IPS-20b (cell line): ENCODE measurements at regions not wholly inside any gene's neighbourhood (a gene's known extent, or its start where the extent isn't known, plus 50 kb on each side); places are given as distances from the start of the nearest gene placed in this dataset.

Source experiments
- H3K27ac ChIP-seq: one replicate; pipeline ENCODE4 v1.5.1; 2013; ENCODE audit warnings: low read length
- H3K27me3 ChIP-seq: 2 replicates; pipeline ENCODE4 v1.6.1; 2013; ENCODE audit warnings: mild to moderate bottlenecking, low read length, inconsistent platforms; ENCODE audit not compliant: insufficient read depth
- H3K36me3 ChIP-seq: 2 replicates; pipeline ENCODE4 v1.6.1; 2013; ENCODE audit warnings: low read depth, mild to moderate bottlenecking, inconsistent platforms, low read length, moderate library complexity; ENCODE audit not compliant: insufficient read depth
- H3K4me1 ChIP-seq: 2 replicates; pipeline ENCODE4 v1.6.1; 2013; ENCODE audit warnings: mild to moderate bottlenecking, control low read depth, inconsistent platforms, low read length, moderate library complexity; ENCODE audit not compliant: insufficient read depth
- H3K4me3 ChIP-seq: 2 replicates; pipeline ENCODE4 v1.5.1; 2013; ENCODE audit warnings: mild to moderate bottlenecking, low read length, inconsistent platforms
- H3K9ac ChIP-seq: 2 replicates; pipeline ENCODE4 v1.6.1; 2013; ENCODE audit warnings: low read depth, mild to moderate bottlenecking, inconsistent platforms, low read length, moderate library complexity
- H3K9me3 ChIP-seq: 2 replicates; pipeline ENCODE4 v1.6.1; 2013; ENCODE audit warnings: mild to moderate bottlenecking, low read depth, low read length, inconsistent platforms; ENCODE audit not compliant: insufficient read depth

GRCh38 chr7:81138870-81139269 is 220.0 kb upstream of the SEMA3C start:
- no peak overlapping the region for H3K27ac ChIP-seq
- H3K4me1 ChIP-seq, result no peaks in the 10 kb centered on the region
- no peaks in the 10 kb centered on the region for H3K27me3 ChIP-seq
- H3K4me3 ChIP-seq, result no peak overlapping the region
- H3K36me3 ChIP-seq, result no peaks in the 10 kb centered on the region
- no peak overlapping the region for H3K9ac ChIP-seq
- no peaks in the 10 kb centered on the region for H3K9me3 ChIP-seq

GRCh38 chr7:81135324-81135723 is 216.5 kb upstream of the SEMA3C start:
- no peak overlapping the region for H3K4me3 ChIP-seq
- H3K36me3 ChIP-seq, result no peaks in the 10 kb centered on the region
- H3K27ac ChIP-seq, result no peak overlapping the region
- no peaks in the 10 kb centered on the region for H3K4me1 ChIP-seq
- H3K9me3 ChIP-seq, result no peaks in the 10 kb centered on the region
- no peak overlapping the region for H3K9ac ChIP-seq
- H3K27me3 ChIP-seq, result no peaks in the 10 kb centered on the region

- Histone ChIP-seq H3K27me3 (no peaks in the 10 kb centered on the region), H3K4me1 (no peaks in the 10 kb centered on the region), H3K9ac (no peak overlapping the region), H3K36me3 (no peaks in the 10 kb centered on the region), H3K9me3 (no peaks in the 10 kb centered on the region; the same call in 1 of the 2 replicates), H3K4me3 (no peak overlapping the region), H3K27ac (no peak overlapping the region)
Observed at GRCh38 chr7:81128011-81128410, 209.2 kb upstream of the SEMA3C start.

- H3K9me3 ChIP-seq, result no peaks in the 10 kb centered on the region
- H3K4me1 ChIP-seq, result peaks cover 9% of the 10 kb centered on the region; the same call in 1 of the 2 replicates
- H3K27ac ChIP-seq, result no peak overlapping the region
Observed at GRCh38 chr7:81120803-81121202, 202.0 kb upstream of the SEMA3C start.

GRCh38 chr7:81120111-81120510 is 201.3 kb upstream of the SEMA3C start:
- H3K4me3 ChIP-seq, result no peak overlapping the region
- no peak overlapping the region for H3K9ac ChIP-seq
- H3K9me3 ChIP-seq, result no peaks in the 10 kb centered on the region
- H3K27me3 ChIP-seq, result no peaks in the 10 kb centered on the region
- no peaks in the 10 kb centered on the region for H3K36me3 ChIP-seq
- H3K27ac ChIP-seq, result no peak overlapping the region
- peaks cover 9% of the 10 kb centered on the region; the same call in 1 of the 2 replicates for H3K4me1 ChIP-seq

More at GRCh38 chr7:81120803-81121202, 202.0 kb upstream of the SEMA3C start:
- Histone ChIP-seq H3K27me3 (no peaks in the 10 kb centered on the region), H3K4me3 (no peak overlapping the region), H3K36me3 (no peaks in the 10 kb centered on the region), H3K9ac (no peak overlapping the region)

GRCh38 chr7:81114633-81115032 is 195.8 kb upstream of the SEMA3C start:
- Histone ChIP-seq H3K9ac (no peak overlapping the region), H3K36me3 (no peaks in the 10 kb centered on the region), H3K4me1 (peaks cover 11% of the 10 kb centered on the region; the same call in 1 of the 2 replicates), H3K9me3 (no peaks in the 10 kb centered on the region), H3K27me3 (no peaks in the 10 kb centered on the region), H3K27ac (no peak overlapping the region), H3K4me3 (no peak overlapping the region)

- Histone ChIP-seq H3K4me1 (peaks cover 11% of the 10 kb centered on the region; the same call in 1 of the 2 replicates), H3K27ac (no peak overlapping the region)
Observed at GRCh38 chr7:81112731-81113130, 193.9 kb upstream of the SEMA3C start.

GRCh38 chr7:81111781-81112540 is 193.1 kb upstream of the SEMA3C start:
- Histone ChIP-seq H3K9ac (no peak overlapping the region), H3K4me3 (no peak overlapping the region), H3K27ac (no peak overlapping the region), H3K27me3 (no peaks in the 10 kb centered on the region), H3K36me3 (no peaks in the 10 kb centered on the region), H3K9me3 (no peaks in the 10 kb centered on the region), H3K4me1 (peaks cover 11% of the 10 kb centered on the region; the same call in 1 of the 2 replicates)

More at GRCh38 chr7:81112731-81113130, 193.9 kb upstream of the SEMA3C start:
- no peaks in the 10 kb centered on the region for H3K27me3 ChIP-seq
- H3K4me3 ChIP-seq, result no peak overlapping the region
- no peak overlapping the region for H3K9ac ChIP-seq
- H3K36me3 ChIP-seq, result no peaks in the 10 kb centered on the region
- H3K9me3 ChIP-seq, result no peaks in the 10 kb centered on the region

GRCh38 chr7:81111358-81111757 is 192.5 kb upstream of the SEMA3C start:
- Histone ChIP-seq H3K4me1 (peaks cover 11% of the 10 kb centered on the region; the same call in 1 of the 2 replicates), H3K27ac (no peak overlapping the region), H3K9me3 (no peaks in the 10 kb centered on the region), H3K36me3 (no peaks in the 10 kb centered on the region), H3K9ac (no peak overlapping the region), H3K27me3 (no peaks in the 10 kb centered on the region), H3K4me3 (no peak overlapping the region)

- H3K4me3 ChIP-seq, result no peak overlapping the region
- H3K36me3 ChIP-seq, result no peaks in the 10 kb centered on the region
- H3K9ac ChIP-seq, result no peak overlapping the region
- H3K9me3 ChIP-seq, result no peaks in the 10 kb centered on the region
- no peak overlapping the region for H3K27ac ChIP-seq
- H3K27me3 ChIP-seq, result no peaks in the 10 kb centered on the region
- H3K4me1 ChIP-seq, result peaks cover 11% of the 10 kb centered on the region; the same call in 1 of the 2 replicates
Observed at GRCh38 chr7:81110673-81111072, 191.8 kb upstream of the SEMA3C start.

GRCh38 chr7:81098213-81098612 is 179.4 kb upstream of the SEMA3C start:
- Histone ChIP-seq H3K4me1 (no peaks in the 10 kb centered on the region), H3K27ac (no peak overlapping the region), H3K4me3 (no peak overlapping the region), H3K27me3 (no peaks in the 10 kb centered on the region), H3K9ac (no peak overlapping the region), H3K36me3 (no peaks in the 10 kb centered on the region), H3K9me3 (no peaks in the 10 kb centered on the region)

- Histone ChIP-seq H3K9me3 (no peaks in the 10 kb centered on the region; the same call in 1 of the 2 replicates), H3K9ac (no peak overlapping the region), H3K4me1 (no peaks in the 10 kb centered on the region), H3K27ac (no peak overlapping the region), H3K36me3 (no peaks in the 10 kb centered on the region), H3K27me3 (no peaks in the 10 kb centered on the region), H3K4me3 (no peak overlapping the region)
Observed at GRCh38 chr7:81094952-81095351, 176.1 kb upstream of the SEMA3C start.
